ENCODE measurements at regions not wholly inside any gene's neighbourhood (a gene's known extent, or its start where the extent isn't known, plus 50 kb on each side); places are given as distances from the start of the nearest gene placed in this dataset.
"Not testable (repeated sequence)": the region's sequence is repeated elsewhere in the genome, so short reads cannot be mapped to it uniquely, and the experiment has no call there.

GRCh38 chr16:5234295-5235050 is 136.9 kb upstream of the EEF2KMT start:
- H3K4me3 ChIP-seq = no peak overlapping the region
- 73% methylated on average over 21 of the region's 21 CpGs for WGBS
- intact Hi-C loops (cut with DNase I) = no loop called here
- TF ChIP-seq POLR2A (IDR thresholded peaks at IDR 0.05) (no peak), POLR2AphosphoS5 (IDR thresholded peaks at IDR 0.05) (no peak)
- TF ChIP-seq, protein P1, sequence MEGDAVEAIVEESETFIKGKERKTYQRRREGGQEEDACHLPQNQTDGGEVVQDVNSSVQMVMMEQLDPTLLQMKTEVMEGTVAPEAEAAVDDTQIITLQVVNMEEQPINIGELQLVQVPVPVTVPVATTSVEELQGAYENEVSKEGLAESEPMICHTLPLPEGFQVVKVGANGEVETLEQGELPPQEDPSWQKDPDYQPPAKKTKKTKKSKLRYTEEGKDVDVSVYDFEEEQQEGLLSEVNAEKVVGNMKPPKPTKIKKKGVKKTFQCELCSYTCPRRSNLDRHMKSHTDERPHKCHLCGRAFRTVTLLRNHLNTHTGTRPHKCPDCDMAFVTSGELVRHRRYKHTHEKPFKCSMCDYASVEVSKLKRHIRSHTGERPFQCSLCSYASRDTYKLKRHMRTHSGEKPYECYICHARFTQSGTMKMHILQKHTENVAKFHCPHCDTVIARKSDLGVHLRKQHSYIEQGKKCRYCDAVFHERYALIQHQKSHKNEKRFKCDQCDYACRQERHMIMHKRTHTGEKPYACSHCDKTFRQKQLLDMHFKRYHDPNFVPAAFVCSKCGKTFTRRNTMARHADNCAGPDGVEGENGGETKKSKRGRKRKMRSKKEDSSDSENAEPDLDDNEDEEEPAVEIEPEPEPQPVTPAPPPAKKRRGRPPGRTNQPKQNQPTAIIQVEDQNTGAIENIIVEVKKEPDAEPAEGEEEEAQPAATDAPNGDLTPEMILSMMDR (IDR thresholded peaks at IDR 0.05) = no peak
- no peaks in the 10 kb centered on the region for H3K36me3 ChIP-seq
- peaks cover 3% of the 10 kb centered on the region for H3K27me3 ChIP-seq (replicated peaks; ENCODE audit: insufficient read depth)
- no peak overlapping the region for H3K27ac ChIP-seq
- no peaks in the 10 kb centered on the region for H3K9me3 ChIP-seq
- no peak for DNase-seq (ENCODE audit: low spot score)
- H3K4me1 ChIP-seq (replicated peaks) = no peaks in the 10 kb centered on the region

DNA sequence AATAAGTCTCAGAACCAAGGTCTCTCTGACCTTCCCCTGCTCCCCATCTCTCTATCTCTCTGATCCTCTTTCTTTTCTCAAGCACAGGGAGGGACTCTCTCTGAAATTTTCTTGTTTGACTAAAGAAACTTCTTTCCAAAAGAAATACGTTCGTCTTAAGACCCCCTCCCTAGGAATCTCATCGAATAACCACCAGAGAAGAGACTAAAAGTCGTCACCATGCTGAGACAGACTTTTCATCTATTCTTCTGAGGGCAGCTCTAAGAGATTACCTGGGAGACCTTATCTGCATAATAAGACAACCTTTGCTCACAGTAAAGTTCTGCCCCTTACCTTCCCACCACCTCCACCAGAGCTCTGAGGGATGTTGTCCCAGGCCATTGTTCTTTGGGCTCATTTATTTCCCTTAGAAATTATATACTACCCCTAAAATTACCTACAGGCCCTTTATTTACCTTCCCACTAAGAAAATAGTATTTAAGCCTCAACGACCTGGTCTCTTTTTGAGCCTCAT is 133.7 kb upstream of the EEF2KMT start:
- DNase-seq (ENCODE audit: low spot score) = no peak
- Histone ChIP-seq H3K9me3 (no peaks in the 10 kb centered on the region), H3K4me3 (no peak overlapping the region), H3K27me3 (replicated peaks; ENCODE audit: insufficient read depth) (no peaks in the 10 kb centered on the region), H3K4me1 (replicated peaks) (no peaks in the 10 kb centered on the region), H3K27ac (no peak overlapping the region), H3K36me3 (no peaks in the 10 kb centered on the region)
- WGBS = 75% methylated on average over 5 of the region's 5 CpGs
- intact Hi-C loops (cut with DNase I) = no loop called here
- no peak for TF ChIP-seq POLR2A (IDR thresholded peaks at IDR 0.05)
- TF ChIP-seq POLR2AphosphoS5 (IDR thresholded peaks at IDR 0.05) = no peak

DNA sequence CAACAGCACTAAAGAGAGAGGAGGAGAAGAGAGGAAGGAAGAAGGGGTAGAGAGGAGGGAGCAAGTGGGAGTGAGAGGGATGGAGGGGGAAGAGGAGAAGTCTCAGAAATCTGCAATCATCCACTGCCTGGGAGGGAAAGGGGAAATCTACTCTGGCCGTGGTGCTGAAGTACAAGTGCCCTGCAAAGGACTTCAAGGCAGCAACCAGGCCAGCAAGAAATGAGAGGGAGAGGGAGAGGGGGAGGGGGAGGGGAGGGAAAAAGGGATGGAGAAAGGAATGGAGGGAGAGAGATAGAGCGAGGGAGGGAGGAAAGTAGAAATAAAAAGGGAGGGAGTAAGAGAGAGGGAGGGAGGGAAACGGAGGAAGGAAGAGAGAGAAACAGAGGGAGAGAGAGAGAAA is 130.8 kb upstream of the EEF2KMT start:
- H3K27ac ChIP-seq = no peak overlapping the region
- H3K4me3 ChIP-seq = no peak overlapping the region
- DNase-seq (ENCODE audit: low spot score) = no peak
- no peaks in the 10 kb centered on the region for H3K4me1 ChIP-seq (replicated peaks)
- intact Hi-C loops (cut with DNase I) = no loop called here
- H3K27me3 ChIP-seq (replicated peaks; ENCODE audit: insufficient read depth) = no peaks in the 10 kb centered on the region
- TF ChIP-seq POLR2AphosphoS5 (IDR thresholded peaks at IDR 0.05) (no peak), POLR2A (IDR thresholded peaks at IDR 0.05) (no peak)
- TF ChIP-seq, protein P1 (IDR thresholded peaks at IDR 0.05) = no peak
- H3K9me3 ChIP-seq = no peaks in the 10 kb centered on the region
- 11% methylated on average over 3 of the region's 3 CpGs for WGBS
- H3K36me3 ChIP-seq = no peaks in the 10 kb centered on the region

GRCh38 chr16:5225931-5226655 is 128.5 kb upstream of the EEF2KMT start:
- Histone ChIP-seq H3K36me3 (no peaks in the 10 kb centered on the region), H3K27ac (no peak overlapping the region), H3K4me1 (replicated peaks) (no peaks in the 10 kb centered on the region), H3K27me3 (replicated peaks; ENCODE audit: insufficient read depth) (no peaks in the 10 kb centered on the region), H3K4me3 (no peak overlapping the region), H3K9me3 (no peaks in the 10 kb centered on the region)
- DNase-seq (ENCODE audit: low spot score) = no peak
- intact Hi-C loops (cut with DNase I) = no loop called here
- TF ChIP-seq, protein P1 (IDR thresholded peaks at IDR 0.05) = no peak
- TF ChIP-seq POLR2AphosphoS5 (IDR thresholded peaks at IDR 0.05) (no peak), POLR2A (IDR thresholded peaks at IDR 0.05) (no peak)
- WGBS = 53% methylated on average over 10 of the region's 10 CpGs

DNA sequence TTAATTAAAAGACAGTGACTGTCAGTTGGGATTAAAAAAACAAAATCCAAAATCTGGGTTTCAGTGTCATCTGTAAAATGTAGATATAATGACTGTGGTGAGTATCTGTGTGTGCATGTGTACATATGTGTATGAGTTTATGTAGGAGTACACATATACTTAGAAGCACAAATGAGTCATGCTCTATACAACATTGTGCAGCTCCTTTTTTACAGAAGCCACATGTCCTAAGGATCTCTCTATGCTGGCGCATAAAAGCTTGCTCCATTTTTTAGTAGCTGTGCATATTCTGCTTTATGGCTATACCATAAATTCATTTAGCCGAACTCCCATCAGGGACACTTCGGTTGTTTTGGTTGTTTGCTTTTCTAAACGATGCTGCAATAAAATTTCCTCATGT is 125.2 kb upstream of the EEF2KMT start:
- intact Hi-C loops (cut with DNase I) = no loop called here
- no peaks in the 10 kb centered on the region for H3K9me3 ChIP-seq

DNA sequence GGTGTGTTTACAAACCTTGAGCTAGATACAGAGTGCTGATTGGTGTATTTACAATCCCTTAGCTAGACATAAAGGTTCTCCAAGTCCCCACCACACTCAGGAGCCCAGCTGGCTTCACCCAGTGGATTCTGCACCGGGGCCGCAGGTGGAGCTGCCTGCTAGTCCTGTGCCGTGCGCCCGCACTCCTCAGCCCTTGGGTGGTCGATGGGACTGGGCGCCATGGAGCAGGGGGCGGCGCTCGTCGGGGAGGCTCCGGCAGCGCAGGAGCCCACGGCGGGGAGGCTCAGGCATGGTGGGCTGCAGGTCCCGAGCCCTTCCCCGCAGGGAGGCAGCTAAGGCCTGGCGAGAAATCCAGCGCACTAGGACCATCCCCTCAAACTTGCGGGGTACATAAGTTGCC is 124.2 kb upstream of the EEF2KMT start:
- H3K27me3 ChIP-seq (replicated peaks; ENCODE audit: insufficient read depth); intact Hi-C loops (cut with DNase I); H3K9me3 ChIP-seq; DNase-seq (ENCODE audit: low spot score); H3K27ac ChIP-seq; H3K4me1 ChIP-seq (replicated peaks); H3K4me3 ChIP-seq; H3K36me3 ChIP-seq: not testable (repeated sequence)
- 95% methylated on average over 20 of the region's 20 CpGs for WGBS

More for the DNA sequence above, 125.2 kb upstream of the EEF2KMT start:
- no peaks in the 10 kb centered on the region for H3K36me3 ChIP-seq
- TF ChIP-seq POLR2A (IDR thresholded peaks at IDR 0.05) (no peak), POLR2AphosphoS5 (IDR thresholded peaks at IDR 0.05) (no peak)
- TF ChIP-seq, protein P1 (IDR thresholded peaks at IDR 0.05) = no peak
- H3K27me3 ChIP-seq (replicated peaks; ENCODE audit: insufficient read depth) = no peaks in the 10 kb centered on the region
- no peak for DNase-seq (ENCODE audit: low spot score)
- H3K27ac ChIP-seq = no peak overlapping the region
- WGBS = 17% methylated on average over 4 of the region's 4 CpGs
- H3K4me3 ChIP-seq = no peak overlapping the region
- H3K4me1 ChIP-seq (replicated peaks) = no peaks in the 10 kb centered on the region
